ENCODE measurements at regions not wholly inside any gene's neighbourhood (a gene's known extent, or its start where the extent isn't known, plus 50 kb on each side); places are given as distances from the start of the nearest gene placed in this dataset.
A peak's percentile ranks its signal among the peaks of the same experiment; 100 is the strongest.
"Not testable (repeated sequence)": the region's sequence is repeated elsewhere in the genome, so short reads cannot be mapped to it uniquely, and the experiment has no call there.

DNA sequence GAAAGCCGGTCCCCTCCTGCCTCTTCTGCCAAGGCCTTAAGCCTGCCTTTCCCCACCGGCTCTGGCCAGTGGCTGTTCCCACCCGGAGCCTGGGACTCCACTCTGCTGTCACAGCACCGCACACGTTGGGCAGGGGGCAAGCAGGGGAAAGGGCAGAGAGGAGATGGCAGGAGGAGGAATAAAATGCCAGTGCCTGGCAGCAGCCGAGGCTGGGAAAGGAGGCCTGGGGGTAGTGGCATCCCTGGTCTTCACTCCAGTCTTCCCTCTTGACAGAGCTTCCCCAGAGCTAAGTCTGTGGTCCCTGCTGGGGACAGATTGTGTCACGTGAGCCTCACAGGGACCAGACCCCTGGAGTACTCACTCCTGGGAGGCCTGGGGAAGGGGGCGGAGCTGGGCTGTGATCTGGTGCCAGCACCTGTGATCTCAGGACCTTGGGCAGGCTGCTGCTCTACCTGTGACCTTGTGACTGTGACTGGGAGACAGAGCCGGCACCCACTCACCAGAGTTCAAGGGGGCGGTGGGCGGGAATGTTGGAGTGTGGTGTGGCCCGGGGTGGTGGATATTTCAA lies 97.2 kb upstream of the GSE1 start:
- no peaks in the 10 kb centered on the region for H3K9me3 ChIP-seq
- H3K27me3 ChIP-seq = no peaks in the 10 kb centered on the region
- 53 to 60% methylated on average over 12 of the region's 12 CpGs for WGBS, 2 donors
- no peak for TF ChIP-seq POLR2A (IDR thresholded peaks at IDR 0.05)
- TF ChIP-seq, protein P1, sequence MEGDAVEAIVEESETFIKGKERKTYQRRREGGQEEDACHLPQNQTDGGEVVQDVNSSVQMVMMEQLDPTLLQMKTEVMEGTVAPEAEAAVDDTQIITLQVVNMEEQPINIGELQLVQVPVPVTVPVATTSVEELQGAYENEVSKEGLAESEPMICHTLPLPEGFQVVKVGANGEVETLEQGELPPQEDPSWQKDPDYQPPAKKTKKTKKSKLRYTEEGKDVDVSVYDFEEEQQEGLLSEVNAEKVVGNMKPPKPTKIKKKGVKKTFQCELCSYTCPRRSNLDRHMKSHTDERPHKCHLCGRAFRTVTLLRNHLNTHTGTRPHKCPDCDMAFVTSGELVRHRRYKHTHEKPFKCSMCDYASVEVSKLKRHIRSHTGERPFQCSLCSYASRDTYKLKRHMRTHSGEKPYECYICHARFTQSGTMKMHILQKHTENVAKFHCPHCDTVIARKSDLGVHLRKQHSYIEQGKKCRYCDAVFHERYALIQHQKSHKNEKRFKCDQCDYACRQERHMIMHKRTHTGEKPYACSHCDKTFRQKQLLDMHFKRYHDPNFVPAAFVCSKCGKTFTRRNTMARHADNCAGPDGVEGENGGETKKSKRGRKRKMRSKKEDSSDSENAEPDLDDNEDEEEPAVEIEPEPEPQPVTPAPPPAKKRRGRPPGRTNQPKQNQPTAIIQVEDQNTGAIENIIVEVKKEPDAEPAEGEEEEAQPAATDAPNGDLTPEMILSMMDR (IDR thresholded peaks at IDR 0.05) = no peak
- intact Hi-C loops (cut with DNase I) = no loop called here
- H3K27ac ChIP-seq = peak overlapping the region; percentile 66 to 88 (median 84)
- no peaks in the 10 kb centered on the region for H3K36me3 ChIP-seq
- no peak overlapping the region for H3K4me3 ChIP-seq (replicated peaks in 1 of 3)
- peaks cover 27 to 44% of the 10 kb centered on the region in 2 donors for H3K4me1 ChIP-seq
- DNase-seq = peak; percentile 86 to 90

DNA sequence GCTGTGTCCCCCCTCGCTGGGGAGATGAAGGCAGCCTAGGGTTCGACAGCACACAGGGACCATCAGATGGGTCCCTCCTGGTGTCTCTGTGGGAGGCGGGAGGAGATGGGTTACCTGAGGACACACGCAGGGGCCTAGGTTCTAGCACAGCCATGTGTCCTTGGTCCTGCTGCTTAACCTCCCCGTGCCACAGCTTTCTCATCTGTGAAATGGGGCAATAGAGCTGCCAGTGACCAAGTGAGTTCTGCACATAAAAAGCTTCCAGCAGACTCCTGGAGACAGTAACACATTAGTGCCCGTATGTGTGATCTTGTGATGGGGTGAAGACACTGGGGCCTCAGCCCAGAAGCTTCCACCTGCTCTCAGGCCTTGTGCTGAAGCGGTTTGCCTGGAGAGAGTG lies 96.0 kb upstream of the GSE1 start:
- no peaks in the 10 kb centered on the region for H3K9me3 ChIP-seq
- no peak overlapping the region for H3K4me3 ChIP-seq (replicated peaks in 1 of 3)
- TF ChIP-seq POLR2A (IDR thresholded peaks at IDR 0.05) = no peak
- TF ChIP-seq, protein P1 (IDR thresholded peaks at IDR 0.05) = no peak
- 92 to 97% methylated on average over 6 to 7 of the region's 7 CpGs for WGBS, 2 donors
- H3K27me3 ChIP-seq = no peaks in the 10 kb centered on the region
- no peaks in the 10 kb centered on the region for H3K36me3 ChIP-seq
- DNase-seq = no peak
- no peak overlapping the region for H3K27ac ChIP-seq
- intact Hi-C loops (cut with DNase I) = no loop called here
- peaks cover 35 to 54% of the 10 kb centered on the region in 2 donors for H3K4me1 ChIP-seq

DNA sequence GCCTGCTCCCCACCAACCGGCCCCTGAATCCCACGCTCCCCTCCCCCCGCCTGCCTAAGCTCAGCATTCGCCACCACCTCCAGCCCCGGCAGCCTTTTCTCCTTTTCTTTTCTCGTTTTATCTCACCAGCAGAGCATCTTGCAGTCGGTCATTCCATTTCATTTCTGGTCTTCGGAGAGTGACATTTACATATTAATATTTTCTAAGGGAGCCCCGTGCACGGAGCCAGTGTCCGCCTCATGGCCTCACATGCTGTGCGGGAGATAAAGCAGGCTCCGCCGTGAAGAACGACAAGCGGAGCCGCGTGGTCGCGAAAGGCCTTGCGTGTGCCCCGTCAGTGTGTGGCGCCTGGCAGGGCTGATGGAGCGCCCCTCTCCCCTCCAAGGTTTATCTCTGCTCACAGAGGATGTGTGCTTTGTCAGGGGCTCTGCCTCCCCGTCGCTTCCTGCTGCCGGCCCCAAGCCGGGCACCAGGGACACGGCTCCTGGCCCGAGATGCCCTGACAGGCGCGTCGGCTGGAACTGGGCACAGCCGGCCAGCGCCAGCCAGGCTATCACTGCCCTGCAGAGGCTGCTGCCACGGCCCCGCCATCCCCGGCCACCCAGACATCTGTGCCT lies 95.5 kb upstream of the GSE1 start:
- intact Hi-C loops (cut with DNase I) = no loop called here
- no peak overlapping the region for H3K27ac ChIP-seq
- no peak for TF ChIP-seq POLR2A (IDR thresholded peaks at IDR 0.05)
- TF ChIP-seq, protein P1 (IDR thresholded peaks at IDR 0.05) = no peak
- no peaks in the 10 kb centered on the region for H3K36me3 ChIP-seq
- 92 to 93% methylated on average over 28 to 31 of the region's 38 CpGs for WGBS, 2 donors
- H3K4me3 ChIP-seq (replicated peaks in 1 of 3) = no peak overlapping the region
- no peaks in the 10 kb centered on the region for H3K9me3 ChIP-seq
- DNase-seq = no peak
- peaks cover 35 to 59% of the 10 kb centered on the region in 2 donors for H3K4me1 ChIP-seq
- no peaks in the 10 kb centered on the region for H3K27me3 ChIP-seq

DNA sequence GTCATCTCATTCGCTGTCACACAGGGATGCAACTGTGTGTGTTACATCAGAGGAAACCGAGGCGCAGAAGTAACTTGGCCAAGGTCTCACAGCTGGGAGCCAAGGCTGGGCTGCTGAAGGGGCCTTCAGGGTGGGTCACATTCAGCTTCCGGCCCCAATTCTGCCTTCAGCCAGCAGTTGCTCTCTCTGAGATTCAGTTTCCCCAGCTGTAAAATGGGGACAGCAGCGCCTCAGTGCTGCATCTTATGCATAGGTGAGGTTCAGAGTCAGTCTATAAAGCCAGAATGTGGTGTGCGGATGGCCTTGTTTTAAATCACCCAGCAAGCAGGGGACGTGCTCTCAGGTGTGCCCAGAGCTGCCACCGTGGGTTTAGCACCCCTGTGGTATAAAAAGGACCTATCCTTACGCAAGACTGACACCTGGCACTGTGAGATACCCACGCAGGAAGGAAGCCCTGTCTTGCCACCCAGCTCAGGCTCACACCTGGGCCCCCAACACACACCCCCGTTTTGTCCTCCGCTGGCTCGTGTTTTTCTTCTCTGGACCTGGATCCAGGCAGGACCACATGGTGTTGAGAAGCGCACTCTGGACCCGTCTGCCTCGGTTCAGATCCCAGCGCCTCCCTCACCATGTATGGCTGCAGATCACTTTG lies 94.6 kb upstream of the GSE1 start:
- H3K36me3 ChIP-seq = no peaks in the 10 kb centered on the region
- H3K9me3 ChIP-seq = no peaks in the 10 kb centered on the region
- WGBS, 2 donors = 93 to 96% methylated on average over 15 to 17 of the region's 17 CpGs
- DNase-seq = no peak
- intact Hi-C loops (cut with DNase I) = no loop called here
- no peaks in the 10 kb centered on the region for H3K27me3 ChIP-seq
- no peak overlapping the region for H3K4me3 ChIP-seq (replicated peaks in 1 of 3)
- peaks cover 44 to 65% of the 10 kb centered on the region in 2 donors for H3K4me1 ChIP-seq
- TF ChIP-seq, protein P1 (IDR thresholded peaks at IDR 0.05) = no peak
- TF ChIP-seq POLR2A (IDR thresholded peaks at IDR 0.05) = no peak
- H3K27ac ChIP-seq = no peak overlapping the region

DNA sequence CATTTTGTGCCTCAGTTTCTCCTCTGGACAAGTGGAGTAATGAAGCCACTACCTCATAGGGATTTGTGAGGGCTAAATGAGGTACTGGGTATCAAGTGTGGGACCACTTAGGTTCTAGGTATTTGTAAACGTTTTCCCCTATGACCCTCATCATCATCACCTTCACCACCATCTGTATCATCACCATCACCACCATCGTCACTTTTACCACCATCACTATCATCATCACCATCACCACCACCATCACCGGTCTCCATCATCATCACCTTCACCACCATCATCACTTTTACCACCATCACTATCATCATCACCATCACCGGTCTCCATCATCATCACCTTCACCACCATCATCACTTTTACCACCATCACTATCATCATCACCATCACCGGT lies 94.1 kb upstream of the GSE1 start:
- H3K4me1 ChIP-seq = peaks cover 47 to 65% of the 10 kb centered on the region in 2 donors
- H3K9me3 ChIP-seq = not testable (repeated sequence)

More for the DNA sequence above, 94.1 kb upstream of the GSE1 start:
- H3K36me3 ChIP-seq; H3K27me3 ChIP-seq; H3K27ac ChIP-seq; intact Hi-C loops (cut with DNase I); DNase-seq; H3K4me3 ChIP-seq (replicated peaks in 1 of 3): not testable (repeated sequence)
- 78 to 89% methylated on average over 5 of the region's 5 CpGs for WGBS, 2 donors

All from thyroid gland (tissue), 4 donors.